ENCODE measurements at regions not wholly inside any gene's neighbourhood (a gene's known extent, or its start where the extent isn't known, plus 50 kb on each side); places are given as distances from the start of the nearest gene placed in this dataset.

DNA sequence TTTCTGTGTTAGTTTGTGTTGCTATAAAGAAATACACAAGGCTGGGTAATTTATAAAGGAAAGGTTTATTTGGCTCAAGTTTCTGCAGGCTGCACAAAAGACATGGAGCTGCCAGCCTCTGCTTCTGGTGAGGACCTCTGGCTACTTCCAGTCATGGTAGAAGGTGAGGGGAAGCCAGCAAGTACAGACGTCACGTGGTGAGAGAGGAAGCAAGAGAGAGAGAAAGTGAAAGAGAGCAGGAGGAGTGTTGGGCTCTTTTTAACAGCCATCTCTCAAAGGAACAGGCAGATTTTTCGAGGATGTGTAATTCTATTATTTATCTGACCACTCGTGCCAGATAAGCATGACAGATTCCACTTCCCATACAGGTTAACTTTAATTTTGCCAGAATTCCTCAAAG lies 1199.1 kb downstream of the ADGRL3 start:
- DNase-seq (ENCODE audit: low read depth in 2 of 2, low spot score in 1 of 2) = no peak

DNA sequence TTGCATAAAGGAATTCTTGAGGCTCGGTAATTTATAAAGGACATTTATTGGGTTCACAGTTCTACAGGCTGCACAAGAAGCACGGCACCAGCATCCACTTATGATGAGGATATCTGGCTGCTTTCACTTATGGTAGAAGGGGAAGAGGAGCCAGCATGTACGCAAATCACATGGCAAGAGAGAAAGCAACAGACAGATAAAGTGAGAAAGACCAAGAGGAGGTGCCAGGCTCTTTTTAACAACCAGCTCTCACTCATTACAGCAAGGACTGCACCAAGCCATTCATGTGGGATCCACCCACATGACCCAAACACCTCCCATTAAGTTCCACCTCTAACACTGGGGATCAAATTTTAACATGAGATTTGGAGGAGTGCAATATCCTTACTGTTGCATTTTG lies 1198.2 kb downstream of the ADGRL3 start:
- no peak for DNase-seq (ENCODE audit: low read depth in 2 of 2, low spot score in 1 of 2)

DNA sequence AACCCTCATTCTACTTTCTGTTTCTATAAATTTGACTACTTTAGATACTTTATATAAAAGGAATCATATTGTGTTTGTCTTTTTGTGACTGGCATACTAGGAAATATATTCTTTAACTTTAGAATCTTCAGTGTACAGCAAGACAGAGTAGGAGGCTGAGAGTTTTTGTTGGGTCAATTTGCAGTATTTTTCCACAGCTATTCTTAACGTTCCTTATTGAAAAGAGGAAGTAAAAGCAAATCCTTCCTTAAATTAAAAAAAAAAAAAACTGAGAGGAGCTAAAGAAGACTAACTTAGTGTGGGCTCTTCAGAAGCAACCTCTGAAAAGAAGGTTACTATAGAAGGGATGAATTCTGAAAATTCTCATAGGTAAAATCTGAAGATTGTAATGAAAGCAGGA lies 1194.6 kb downstream of the ADGRL3 start:
- no peak for DNase-seq (ENCODE audit: low read depth in 2 of 2, low spot score in 1 of 2)

DNA sequence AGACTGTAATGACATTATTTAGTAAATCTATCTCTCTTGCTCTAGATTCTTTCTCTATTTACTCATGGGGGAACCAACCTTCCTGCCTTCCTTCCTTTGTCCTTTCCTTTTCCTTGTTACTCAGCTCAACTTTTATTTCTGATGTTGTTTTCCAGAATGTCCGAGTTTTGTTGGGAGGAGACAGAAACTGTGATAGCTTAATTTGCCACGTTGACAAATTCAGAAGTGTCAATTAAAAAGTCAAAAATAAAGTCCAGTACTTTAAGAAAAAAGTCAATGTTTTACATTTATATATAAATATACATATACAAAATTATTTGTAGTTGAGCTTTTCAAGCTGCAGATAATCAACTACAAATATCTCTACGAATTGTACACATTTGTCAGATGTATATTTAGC lies 1187.7 kb downstream of the ADGRL3 start:
- DNase-seq (ENCODE audit: low read depth in 2 of 2, low spot score in 1 of 2) = no peak

DNA sequence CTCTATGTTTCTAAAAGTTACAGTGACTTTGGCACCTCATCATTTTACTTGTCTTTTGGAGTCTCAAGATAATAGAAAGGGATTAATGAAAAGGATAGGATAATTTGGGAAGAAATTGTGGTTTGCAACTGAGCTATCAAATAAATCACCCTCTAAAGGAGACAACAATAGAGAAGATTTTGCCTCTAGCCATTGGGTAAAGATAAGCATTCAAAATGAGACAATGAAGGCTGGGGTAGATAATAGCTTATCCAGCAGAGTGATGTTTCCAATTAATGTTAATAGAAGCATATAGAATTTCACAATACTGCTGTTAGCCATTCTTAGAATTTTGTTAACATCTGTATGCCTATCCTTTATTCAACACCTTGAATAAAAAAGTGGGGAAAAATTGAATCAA lies 1177.6 kb downstream of the ADGRL3 start:
- no peak for DNase-seq (ENCODE audit: low read depth in 2 of 2, low spot score in 1 of 2)

DNA sequence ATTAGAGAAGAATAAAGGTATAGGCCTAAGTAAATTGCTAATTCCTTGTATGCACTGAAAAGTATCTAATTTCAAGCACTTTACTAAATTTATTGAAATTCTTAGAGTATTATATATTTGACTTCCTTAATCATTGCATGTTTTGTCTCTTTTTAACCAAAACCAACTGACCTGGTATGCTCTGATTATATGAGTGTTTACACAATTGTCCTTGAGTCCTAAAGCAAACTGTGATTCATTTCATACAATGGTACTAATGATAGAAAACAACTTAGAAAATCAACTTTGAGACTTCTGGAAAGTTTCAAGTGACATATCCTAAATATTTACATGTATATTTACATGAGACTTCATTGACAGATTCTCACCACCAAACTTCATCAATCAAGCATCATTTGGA lies 1177.1 kb downstream of the ADGRL3 start:
- no peak for DNase-seq (ENCODE audit: low read depth in 2 of 2, low spot score in 1 of 2)

DNA sequence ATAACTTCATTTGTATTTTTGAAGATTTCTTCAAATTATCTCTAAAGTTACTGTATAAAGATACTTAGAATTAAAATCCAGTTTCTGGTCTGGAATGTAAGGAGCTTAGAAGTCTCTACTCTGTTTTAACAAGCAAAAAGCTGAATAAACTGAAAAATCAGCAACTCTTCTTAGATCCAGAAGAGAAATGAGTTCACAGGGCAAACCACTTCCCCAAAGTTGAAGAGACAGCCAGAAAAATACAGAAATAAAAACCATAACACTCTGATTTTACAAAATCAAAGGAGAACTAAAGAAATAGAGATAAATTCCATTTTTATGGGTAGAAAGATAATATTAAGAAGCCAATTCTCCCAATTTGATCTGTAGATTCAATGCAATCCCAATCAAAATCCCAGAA lies 1166.8 kb downstream of the ADGRL3 start:
- DNase-seq (ENCODE audit: low read depth in 2 of 2, low spot score in 1 of 2) = no peak

DNA sequence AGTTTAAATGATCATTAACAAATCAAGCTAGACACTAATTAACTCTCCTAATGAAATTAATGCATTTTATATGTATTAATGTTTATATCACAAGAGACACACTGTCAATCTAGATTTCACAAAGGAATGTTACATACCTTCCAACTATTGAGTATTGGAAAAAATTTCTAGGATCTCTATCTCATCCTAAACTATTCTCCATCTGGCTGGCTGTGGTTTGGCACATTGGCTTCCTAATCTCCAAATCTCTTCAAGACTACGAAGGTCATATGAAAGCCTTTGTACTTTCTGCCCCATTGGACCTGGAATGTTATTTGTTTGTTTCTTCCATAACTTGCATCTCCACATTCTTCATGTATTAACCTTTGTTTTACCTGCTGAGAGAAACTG lies 1160.0 kb downstream of the ADGRL3 start:
- DNase-seq (ENCODE audit: low read depth in 2 of 2, low spot score in 1 of 2) = no peak

DNA sequence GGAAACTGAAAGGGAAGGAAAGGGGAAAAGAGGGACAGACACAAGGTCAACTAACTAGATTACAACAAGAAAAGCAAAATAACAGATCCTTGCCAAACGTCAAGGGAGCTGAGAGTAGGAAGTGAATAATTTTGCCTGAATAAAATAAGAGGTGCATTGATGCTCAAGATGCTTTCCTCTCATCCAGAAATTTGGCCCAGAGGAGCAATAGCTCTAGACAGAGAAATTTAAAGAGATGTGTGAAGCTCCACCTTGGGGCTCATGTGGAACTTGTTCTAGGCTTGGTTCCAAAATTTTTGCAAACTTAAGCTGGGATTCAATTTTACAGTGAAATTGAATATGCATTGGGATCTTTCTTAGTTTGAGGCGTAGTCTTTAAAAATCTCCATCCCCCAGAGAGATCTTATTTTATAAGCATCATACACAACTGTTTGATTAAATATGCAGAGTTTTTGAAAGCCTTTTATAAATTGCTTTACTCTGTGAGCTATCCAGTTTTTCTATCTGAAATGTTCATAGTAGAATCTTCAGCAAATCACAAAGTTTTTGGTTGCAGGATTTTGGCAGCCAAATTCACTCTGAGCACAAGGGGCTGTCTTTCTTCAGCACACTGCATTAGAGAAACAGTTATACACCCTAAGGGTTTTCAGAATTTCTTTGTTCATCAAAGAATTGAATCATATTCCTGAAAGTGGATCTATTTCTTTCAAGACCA lies 1159.5 kb downstream of the ADGRL3 start:
- DNase-seq (ENCODE audit: low read depth in 2 of 2, low spot score in 1 of 2) = no peak

DNA sequence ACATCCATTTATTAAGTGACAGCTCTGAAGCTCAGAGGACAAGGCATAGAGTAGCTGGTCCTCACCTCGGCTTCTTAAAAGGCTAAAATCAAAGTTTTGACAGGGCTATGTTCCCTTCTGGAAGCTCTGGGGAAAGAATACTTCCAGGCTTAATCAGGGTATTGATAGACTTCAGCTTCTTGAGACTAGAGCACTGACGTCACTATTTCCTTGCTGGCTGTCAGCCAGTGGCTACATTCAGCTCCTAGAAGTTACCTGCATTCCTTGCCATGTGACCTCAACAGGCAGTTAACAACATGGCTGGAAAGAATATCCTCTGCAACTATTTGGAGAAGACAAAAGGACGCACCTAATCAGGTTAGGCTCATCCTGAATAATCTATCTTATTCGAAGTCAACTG lies 1144.8 kb downstream of the ADGRL3 start:
- DNase-seq (ENCODE audit: low read depth in 2 of 2, low spot score in 1 of 2) = no peak

DNA sequence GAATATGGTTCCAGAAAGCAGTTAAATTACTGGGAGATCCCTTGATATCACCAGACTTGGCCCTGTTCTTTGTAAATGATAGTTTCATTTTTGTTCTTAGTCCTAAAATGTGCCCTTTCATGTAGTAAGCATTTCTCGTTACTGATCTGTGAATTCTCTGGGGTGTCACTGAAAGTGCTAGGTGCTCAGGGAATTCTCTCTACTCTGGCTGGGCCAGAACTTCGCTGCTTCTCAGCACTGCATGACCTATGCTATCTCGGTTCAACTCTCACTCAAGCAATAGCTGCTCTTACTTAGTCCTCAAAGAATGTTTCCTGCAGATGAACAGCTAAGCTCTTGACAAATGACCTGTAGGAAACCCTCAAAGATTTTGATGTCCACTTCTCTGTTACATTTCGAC lies 1144.3 kb downstream of the ADGRL3 start:
- DNase-seq (ENCODE audit: low read depth in 2 of 2, low spot score in 1 of 2) = no peak

DNA sequence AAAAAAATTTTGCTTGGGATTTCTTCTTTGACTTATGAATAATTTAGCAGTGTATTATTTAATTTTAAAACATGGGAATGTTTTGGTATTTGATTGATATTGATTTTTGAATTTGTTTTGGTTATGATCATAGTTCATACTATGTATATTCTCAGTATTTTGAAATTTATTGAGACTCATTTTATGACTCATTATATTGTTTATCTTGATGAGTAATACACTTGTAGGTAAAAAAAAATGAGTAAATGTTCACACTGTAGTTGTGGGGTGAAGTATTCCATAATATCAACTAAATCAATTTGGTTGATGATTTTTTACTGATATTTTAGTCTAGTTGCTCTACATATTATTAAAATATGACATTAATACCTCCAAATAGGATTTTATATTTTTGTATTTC lies 1142.2 kb downstream of the ADGRL3 start:
- no peak for DNase-seq (ENCODE audit: low read depth in 2 of 2, low spot score in 1 of 2)

DNA sequence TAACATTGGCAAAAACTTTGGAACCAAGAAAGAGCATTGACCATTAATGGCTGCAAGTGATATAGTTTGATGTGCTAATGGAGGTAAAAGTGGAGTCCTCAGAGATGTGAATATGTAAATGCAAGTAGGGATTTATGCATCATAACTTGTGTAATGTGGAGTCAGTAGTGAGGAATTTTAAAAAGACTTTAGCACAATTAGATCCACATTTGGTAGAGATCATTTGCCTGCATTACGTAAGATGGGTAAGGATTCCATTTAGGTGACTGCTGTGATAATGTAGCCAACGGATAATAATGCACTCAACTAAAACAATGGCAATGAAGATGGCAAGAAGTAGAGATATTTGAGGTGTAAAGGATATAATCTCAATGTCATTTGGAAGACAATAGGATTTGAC lies 1128.4 kb downstream of the ADGRL3 start:
- DNase-seq (ENCODE audit: low read depth in 2 of 2, low spot score in 1 of 2) = no peak

DNA sequence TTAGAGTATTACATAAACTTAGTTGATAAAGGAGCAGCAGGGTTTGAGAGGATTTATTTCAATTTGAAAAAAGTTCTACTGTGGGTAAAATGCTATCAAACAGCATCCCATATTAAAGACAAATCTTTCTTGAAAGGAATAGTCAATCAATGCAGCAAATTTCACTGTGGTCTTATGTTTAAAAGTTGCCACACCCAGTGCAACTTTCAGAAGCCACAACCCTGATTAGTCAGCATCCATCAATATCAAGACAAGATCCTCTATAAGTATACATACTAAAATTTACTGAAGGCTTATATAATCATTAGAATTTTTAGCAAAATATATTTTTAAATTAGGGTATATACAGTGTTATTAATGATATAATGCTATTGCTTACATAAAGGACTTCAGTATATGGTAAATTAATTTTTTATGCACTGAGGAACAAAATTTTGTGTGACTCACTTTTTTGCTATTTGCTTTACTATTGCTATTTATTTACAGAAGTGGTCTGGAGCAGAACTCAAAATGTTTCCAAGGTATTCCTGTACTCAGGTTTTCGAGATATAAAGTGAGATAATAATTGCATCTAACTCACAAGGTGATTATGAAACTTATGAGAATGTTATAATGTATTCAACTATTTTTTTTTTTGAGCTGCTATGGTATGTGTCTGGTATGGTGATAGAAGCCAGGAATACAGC lies 1127.6 kb downstream of the ADGRL3 start:
- no peak for DNase-seq (ENCODE audit: low read depth in 2 of 2, low spot score in 1 of 2)

DNA sequence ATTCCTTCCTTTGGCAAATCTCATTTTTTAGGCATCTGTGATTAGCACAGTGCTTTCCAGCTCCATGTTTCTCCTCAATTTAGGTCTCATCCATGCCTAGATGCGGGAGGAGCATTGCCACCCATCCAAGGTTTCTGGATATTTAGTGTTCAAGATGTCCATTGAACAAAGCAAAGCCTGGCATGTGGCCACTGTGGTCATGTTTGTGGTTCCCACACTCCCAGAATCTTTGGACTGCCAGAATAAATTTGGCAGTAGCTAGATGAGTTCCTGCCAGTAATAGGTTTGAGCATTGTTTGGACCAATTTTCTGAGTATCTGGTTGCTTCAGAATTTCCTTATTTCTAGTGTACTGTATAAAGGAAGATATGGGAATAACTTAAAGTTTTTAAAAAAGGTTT lies 1124.1 kb downstream of the ADGRL3 start:
- DNase-seq (ENCODE audit: low read depth in 2 of 2, low spot score in 1 of 2) = no peak

DNA sequence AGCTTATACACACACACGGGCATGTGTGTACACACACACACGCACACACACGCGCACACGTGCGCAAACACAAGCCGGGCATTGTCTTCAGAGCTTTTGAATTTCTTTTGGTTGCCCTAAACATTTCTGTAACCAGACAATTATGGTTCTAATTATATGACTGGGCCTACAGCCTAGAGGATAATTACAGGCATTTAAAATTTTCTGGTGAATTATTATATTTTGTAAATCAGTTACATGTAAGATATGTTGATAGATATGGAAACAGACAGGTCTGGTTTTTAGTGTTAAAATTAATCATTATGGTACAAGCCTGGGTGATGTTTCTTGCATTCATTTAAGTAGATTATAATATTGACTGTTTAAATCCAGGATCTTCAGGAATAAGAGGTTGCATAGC lies 1120.5 kb downstream of the ADGRL3 start:
- no peak for DNase-seq (ENCODE audit: low read depth in 2 of 2, low spot score in 1 of 2)

DNA sequence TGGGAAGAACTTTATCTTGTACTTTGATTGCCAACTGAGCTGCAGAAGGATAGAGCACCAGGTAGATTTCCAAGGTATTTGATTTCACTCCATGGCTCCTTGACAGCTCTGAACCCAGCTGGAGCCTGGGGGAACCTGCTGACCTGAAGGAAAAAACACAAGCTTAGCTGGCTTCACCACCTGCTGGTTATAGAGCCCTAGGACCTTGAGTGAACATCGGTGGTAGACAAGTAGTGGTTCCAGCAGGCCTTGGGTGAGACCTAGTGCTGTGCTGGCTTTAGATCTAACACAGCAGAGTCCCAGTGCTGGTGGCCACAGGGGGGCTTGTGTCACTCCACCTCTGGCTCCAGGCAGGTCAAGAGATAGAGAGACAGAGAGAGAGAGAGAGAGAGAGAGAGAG lies 1102.6 kb downstream of the ADGRL3 start:
- DNase-seq (ENCODE audit: low read depth in 2 of 2, low spot score in 1 of 2) = no peak

DNA sequence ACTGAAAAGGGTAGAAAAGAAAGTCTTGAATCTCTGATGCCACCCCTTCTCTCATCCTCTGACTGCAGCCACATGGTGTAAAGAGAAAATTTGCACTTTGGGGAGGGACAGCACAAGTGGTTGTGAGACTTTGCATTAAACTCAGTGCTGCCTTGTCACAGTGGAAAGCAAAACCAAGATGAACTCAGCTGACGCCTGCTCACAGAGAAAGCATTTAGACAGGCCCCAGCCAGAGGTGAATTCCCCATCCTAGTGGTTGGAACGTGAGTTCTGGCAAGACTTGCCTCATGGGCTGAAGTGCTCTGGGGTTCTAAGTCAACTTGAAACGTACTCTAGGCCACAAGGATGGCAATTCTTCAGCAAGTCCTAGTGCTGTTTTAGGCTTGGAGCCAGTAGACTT lies 1101.4 kb downstream of the ADGRL3 start:
- no peak for DNase-seq (ENCODE audit: low read depth in 2 of 2, low spot score in 1 of 2)

DNA sequence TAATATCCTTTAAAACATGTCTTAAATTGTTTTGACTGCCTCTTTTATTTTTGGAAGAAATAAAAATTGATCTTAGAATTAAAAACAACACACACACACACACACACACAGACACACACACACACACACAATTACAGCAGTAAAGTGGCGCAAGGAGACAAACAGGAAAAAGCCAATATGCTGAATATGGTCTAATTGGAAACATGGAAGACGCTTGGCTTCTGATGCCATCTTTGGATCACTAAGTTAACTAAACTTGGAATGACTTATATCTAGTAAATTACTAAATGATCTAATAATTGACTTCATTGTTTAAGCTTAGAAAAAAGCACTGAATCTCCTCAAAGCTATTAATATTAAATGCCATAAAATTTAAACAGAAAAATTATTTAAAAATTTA lies 1093.4 kb downstream of the ADGRL3 start:
- no peak for DNase-seq (ENCODE audit: low read depth in 2 of 2, low spot score in 1 of 2)

DNA sequence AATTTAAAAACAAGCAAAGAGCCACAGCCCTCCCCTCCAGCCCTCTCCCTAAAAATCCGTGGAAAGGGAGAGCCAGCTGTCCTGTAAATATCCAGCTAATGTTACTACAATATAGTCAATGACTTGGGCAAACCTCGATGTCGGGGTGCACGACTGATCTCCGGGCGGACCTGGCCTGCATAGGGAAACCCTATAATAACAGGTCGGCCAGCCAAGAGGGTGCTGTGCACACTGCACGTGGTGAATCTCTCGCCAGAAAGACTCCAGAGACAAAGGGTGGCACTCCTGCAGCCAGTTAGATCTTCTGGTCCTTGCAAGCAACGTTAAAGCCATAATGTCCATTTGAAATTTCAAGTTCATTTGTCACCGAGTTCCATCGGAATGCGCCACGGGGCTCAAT lies 1092.8 kb downstream of the ADGRL3 start:
- no peak for DNase-seq (ENCODE audit: low read depth in 2 of 2, low spot score in 1 of 2)

DNA sequence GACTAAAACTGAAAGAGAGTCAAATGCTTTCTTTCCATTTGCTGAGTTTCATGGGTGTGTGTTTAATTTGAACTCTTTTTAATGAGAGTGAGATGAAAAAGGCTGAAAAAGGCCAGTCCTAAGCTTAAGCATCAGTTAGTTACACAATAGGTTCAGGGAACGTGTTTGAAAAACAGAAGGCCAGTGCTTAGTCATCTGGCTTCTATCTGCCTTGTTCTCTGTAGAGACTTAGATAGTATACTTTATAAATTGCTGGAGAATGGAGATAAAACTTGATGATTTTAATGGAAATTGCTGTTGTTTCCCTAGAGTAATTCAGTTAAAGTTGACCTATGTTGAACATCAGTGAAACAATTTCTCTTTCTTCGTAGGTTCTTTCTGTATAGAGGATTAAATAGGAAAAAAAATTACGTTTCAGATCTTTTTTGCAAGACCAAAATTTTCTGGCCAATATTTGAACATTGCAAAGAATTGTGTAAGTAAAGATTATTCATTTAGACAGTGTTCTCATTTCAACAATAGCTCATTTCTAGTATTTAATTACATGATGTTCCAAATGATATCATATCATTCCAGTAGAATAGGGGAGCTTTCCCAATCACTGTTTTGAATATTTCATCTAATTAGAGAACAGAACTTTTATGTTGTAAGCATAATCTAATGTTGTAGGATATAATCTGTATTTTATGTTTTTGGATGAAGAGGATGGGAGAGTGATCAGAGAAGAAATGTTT lies 1088.8 kb downstream of the ADGRL3 start:
- no peak for DNase-seq (ENCODE audit: low read depth in 2 of 2, low spot score in 1 of 2)

DNA sequence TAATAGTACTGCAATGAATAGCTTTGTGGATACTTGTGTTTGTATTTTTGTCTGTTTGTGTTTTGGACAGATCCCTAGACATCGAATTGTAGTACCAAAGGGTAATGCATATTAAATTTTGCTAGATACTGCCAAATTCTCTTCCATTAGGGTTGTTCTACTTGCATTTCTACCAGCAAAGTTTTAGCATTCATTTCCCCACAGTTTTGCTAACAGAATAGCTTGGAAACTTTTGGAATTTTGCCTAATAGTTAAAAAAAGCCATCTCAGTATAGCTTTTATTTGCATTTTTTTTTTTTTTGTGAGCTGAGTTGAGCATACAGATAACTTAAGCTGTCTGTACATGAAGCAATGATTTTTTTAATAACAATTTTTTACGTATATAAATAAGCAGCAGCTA lies 1084.9 kb downstream of the ADGRL3 start:
- DNase-seq (ENCODE audit: low read depth in 2 of 2, low spot score in 1 of 2) = no peak

DNA sequence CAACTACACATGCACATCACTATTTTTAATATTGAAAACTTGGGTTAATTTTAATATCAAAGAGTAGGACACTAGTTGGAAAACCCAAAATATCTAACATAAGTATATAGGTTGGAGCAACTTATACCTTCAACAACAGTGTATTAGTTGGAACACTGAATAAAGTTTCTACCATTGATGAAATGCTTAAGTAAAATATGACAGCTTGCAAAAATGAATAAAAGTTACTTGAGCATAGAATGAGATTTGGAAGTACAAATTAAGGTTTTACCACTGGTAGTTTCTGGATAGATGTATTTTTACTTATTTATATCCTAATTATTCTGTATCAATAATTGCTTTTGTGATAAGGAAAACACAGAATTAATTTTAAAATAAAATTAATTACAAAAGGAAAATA lies 1079.6 kb downstream of the ADGRL3 start:
- no peak for DNase-seq (ENCODE audit: low read depth in 2 of 2, low spot score in 1 of 2)

Data from stimulated activated CD8-positive, alpha-beta memory T cell treated with anti-CD3 and anti-CD28 coated beads, Interleukin-4, amount 100 ng/mL, for 1 hour (primary cell).